ENCODE measurements at regions not wholly inside any gene's neighbourhood (a gene's known extent, or its start where the extent isn't known, plus 50 kb on each side); places are given as distances from the start of the nearest gene placed in this dataset.
A peak's percentile ranks its signal among the peaks of the same experiment; 100 is the strongest.

DNA sequence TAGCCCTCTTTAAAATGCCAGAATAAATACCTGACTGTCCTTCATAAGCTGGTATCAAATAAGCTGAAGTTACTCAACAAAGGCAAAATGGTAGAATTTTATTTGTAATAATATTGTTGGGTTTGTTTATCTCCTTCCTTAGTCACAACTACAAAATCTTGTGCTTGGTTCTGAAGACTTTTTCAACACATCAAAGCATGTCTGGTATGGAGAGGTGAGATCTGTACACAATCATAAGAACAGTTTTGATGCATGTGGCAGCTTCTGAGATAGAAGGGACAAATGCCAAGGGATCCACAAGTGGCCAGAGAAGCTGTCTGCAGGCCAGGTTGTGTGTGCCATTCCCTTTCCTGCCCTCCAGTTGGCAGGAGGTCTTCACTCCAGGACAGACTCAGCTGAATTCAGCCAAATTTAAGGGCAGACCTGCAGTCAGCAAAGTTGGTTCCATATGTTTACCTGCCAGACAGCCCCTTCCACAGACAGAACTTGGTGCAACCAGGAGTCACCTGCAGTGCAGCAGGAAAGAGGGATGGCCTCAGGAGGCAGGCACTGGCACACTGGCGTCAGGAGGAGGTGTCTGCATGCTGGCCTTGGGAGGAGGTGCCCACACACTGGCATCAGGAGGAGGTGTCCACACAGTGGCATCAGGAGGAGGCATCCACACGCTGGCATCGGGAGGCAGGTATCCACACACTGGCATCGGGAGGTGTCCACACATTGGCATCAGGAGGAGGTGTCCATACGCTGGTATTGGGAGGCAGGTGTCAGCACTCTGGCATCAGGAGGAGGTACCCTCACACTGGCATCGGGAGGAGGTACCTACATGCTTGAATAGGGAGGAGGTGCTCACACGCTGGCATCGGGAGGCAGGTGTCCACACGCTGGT is 93.1 kb upstream of the IKZF1 start (continued):
- TF ChIP-seq TCF12 (IDR thresholded peaks at IDR 0.05; ENCODE audit: low read depth, low read length): no peak
- TF ChIP-seq CHD1 (IDR thresholded peaks at IDR 0.05; ENCODE audit: low read depth, low read length): no peak
- TF ChIP-seq KDM1A (IDR thresholded peaks at IDR 0.05; ENCODE audit: borderline replicate concordance): no peak

DNA sequence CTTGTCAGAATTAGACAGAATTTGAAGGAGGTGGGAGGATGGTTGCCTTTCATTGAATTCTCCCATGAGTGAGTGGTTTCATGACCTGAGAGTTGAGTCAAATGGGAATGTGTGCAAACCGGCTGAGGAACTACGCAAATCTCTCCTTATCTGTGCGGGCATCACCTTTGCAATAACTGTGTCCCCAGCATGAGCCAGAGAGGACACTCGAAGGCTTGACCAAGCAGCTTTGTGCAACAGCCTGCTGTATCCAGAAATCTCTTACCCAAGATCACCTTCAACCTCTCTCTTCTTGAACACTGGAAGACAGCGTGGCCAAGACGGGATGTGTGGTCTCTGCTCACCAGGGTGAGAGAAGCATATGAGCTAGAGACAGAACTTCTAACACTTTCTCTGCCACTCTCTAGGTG is 93.8 kb upstream of the IKZF1 start:
- no peak overlapping the region for H2AFZ ChIP-seq (ENCODE audit: control insufficient read depth, low read depth, low read length)
- peaks cover 9% of the 10 kb centered on the region for H3K4me1 ChIP-seq (ENCODE audit: control insufficient read depth, insufficient read depth, low read length)
- in situ Hi-C loops (cut with MboI): no loop called here
- no peak overlapping the region for H3K9ac ChIP-seq (ENCODE audit: control insufficient read depth, insufficient read depth, low read length)
- DNase-seq (ENCODE audit: low read depth, low spot score) (no peak), FAIRE-seq (no peak), ATAC-seq (peak; percentile 5; the same call in 1 of the 3 replicates)
- no peak overlapping the region for H3K4me2 ChIP-seq (ENCODE audit: control insufficient read depth, insufficient read depth)
- intact Hi-C loops (cut with micrococcal nuclease; ENCODE audit: unreplicated experiment): no loop called here
- H3K79me2 ChIP-seq (ENCODE audit: control insufficient read depth, insufficient read depth, low read length): no peaks in the 10 kb centered on the region
- no peak for TF ChIP-seq TCF12 (IDR thresholded peaks at IDR 0.05; ENCODE audit: low read depth, low read length)
- TF ChIP-seq EED (IDR thresholded peaks at IDR 0.05; ENCODE audit: low read depth): 0 out of 2 replicates have a peak, but pooled peaks have one; percentile 30
- TF ChIP-seq, protein P1, sequence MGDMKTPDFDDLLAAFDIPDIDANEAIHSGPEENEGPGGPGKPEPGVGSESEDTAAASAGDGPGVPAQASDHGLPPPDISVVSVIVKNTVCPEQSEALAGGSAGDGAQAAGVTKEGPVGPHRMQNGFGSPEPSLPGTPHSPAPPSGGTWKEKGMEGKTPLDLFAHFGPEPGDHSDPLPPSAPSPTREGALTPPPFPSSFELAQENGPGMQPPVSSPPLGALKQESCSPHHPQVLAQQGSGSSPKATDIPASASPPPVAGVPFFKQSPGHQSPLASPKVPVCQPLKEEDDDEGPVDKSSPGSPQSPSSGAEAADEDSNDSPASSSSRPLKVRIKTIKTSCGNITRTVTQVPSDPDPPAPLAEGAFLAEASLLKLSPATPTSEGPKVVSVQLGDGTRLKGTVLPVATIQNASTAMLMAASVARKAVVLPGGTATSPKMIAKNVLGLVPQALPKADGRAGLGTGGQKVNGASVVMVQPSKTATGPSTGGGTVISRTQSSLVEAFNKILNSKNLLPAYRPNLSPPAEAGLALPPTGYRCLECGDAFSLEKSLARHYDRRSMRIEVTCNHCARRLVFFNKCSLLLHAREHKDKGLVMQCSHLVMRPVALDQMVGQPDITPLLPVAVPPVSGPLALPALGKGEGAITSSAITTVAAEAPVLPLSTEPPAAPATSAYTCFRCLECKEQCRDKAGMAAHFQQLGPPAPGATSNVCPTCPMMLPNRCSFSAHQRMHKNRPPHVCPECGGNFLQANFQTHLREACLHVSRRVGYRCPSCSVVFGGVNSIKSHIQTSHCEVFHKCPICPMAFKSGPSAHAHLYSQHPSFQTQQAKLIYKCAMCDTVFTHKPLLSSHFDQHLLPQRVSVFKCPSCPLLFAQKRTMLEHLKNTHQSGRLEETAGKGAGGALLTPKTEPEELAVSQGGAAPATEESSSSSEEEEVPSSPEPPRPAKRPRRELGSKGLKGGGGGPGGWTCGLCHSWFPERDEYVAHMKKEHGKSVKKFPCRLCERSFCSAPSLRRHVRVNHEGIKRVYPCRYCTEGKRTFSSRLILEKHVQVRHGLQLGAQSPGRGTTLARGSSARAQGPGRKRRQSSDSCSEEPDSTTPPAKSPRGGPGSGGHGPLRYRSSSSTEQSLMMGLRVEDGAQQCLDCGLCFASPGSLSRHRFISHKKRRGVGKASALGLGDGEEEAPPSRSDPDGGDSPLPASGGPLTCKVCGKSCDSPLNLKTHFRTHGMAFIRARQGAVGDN (IDR thresholded peaks at IDR 0.05): peak; percentile 47; the same call in 1 of the 2 replicates
- TF ChIP-seq MTA2 (IDR thresholded peaks at IDR 0.05; ENCODE audit: low read depth): no peak
- 0 out of 4 replicates have a peak, but pooled peaks of 1 of the 2 experiments have one; percentile 9 for TF ChIP-seq IKZF2 (IDR thresholded peaks at IDR 0.05)
- TF ChIP-seq IRF4 (IDR thresholded peaks at IDR 0.05; ENCODE audit: low read depth, low read length): 0 out of 2 replicates have a peak, but pooled peaks have one; percentile 33
- peak; percentile 60 for TF ChIP-seq RUNX3 (IDR thresholded peaks at IDR 0.05; ENCODE audit: low read length)
- TF ChIP-seq ZZZ3 (IDR thresholded peaks at IDR 0.05; ENCODE audit: control insufficient read depth, insufficient read length, low read depth): no peak
- TF ChIP-seq SREBF1 (IDR thresholded peaks at IDR 0.05; ENCODE audit: low read length): no peak
- TF ChIP-seq, protein P2, sequence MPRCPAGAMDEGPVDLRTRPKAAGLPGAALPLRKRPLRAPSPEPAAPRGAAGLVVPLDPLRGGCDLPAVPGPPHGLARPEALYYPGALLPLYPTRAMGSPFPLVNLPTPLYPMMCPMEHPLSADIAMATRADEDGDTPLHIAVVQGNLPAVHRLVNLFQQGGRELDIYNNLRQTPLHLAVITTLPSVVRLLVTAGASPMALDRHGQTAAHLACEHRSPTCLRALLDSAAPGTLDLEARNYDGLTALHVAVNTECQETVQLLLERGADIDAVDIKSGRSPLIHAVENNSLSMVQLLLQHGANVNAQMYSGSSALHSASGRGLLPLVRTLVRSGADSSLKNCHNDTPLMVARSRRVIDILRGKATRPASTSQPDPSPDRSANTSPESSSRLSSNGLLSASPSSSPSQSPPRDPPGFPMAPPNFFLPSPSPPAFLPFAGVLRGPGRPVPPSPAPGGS (IDR thresholded peaks at IDR 0.05; ENCODE audit: borderline replicate concordance, insufficient read depth, low read depth, low read length, poor library complexity, severe bottlenecking): peak; percentile 87
- ChIA-PET CTCF (interaction anchor here (0.6 to 10.3 kb wide), 19 partner anchors 8 to 212 kb away, joined by 3 to 257 read pairs (median 4); partner anchors contain the start of gene ZPBP), RAD21 (ENCODE audit: unreplicated experiment) (interaction anchor here (0.8 to 6.5 kb wide), 12 partner anchors 9 to 207 kb away, joined by 3 to 47 read pairs (median 4); no protein-coding TSS in a partner anchor), SMC1A (ENCODE audit: uncharacterized antibody, unreplicated experiment) (interaction anchor here (0.6 to 16.6 kb wide), 26 partner anchors 9 to 209 kb away, joined by 3 to 274 read pairs (median 5); no protein-coding TSS in a partner anchor), POLR2A (interaction anchor here (0.6 to 1.3 kb wide), 3 partner anchors 69 to 169 kb away, joined by 3 read pairs; no protein-coding TSS in a partner anchor)
- H3K4me3 ChIP-seq: no peak overlapping the region
- no peaks in the 10 kb centered on the region for H4K20me1 ChIP-seq (ENCODE audit: control insufficient read depth, insufficient read depth)
- H3K27me3 ChIP-seq (replicated peaks in 1 of 2; ENCODE audit: control insufficient read depth in 2 of 2, insufficient read depth in 2 of 2, low read length in 1 of 2): no peaks in the 10 kb centered on the region
- H3K36me3 ChIP-seq (ENCODE audit: control insufficient read depth in 2 of 2, insufficient read depth in 2 of 2, low read length in 1 of 2): no peaks in the 10 kb centered on the region
- H3K27ac ChIP-seq (ENCODE audit: control insufficient read depth, insufficient read depth): no peak overlapping the region
- 67% methylated on average over 6 of the region's 6 CpGs for WGBS (ENCODE audit: insufficient coverage, insufficient replicate concordance, low lambda C conversion rate, missing lambda C conversion rate)
- BruUV-seq (replicated peaks): no TSS peak
- no peaks in the 10 kb centered on the region; the same call in 2 of the 3 replicates for H3K9me3 ChIP-seq (replicated peaks; ENCODE audit: control insufficient read depth, insufficient read depth, low read length)

Data from GM12878 (cell line).